Effector CD4-positive, alpha-beta T cell (primary cell): ENCODE measurements at regions not wholly inside any gene's neighbourhood (a gene's known extent, or its start where the extent isn't known, plus 50 kb on each side); places are given as distances from the start of the nearest gene placed in this dataset.
"Not testable (repeated sequence)": the region's sequence is repeated elsewhere in the genome, so short reads cannot be mapped to it uniquely, and the experiment has no call there.

ENCODE experiments used
- DNase-seq: peaks from one replicate; pipeline ENCODE4 v3.0.0-alpha.2; 2020

GRCh38 chr18:998936-999335 is 94.3 kb downstream of the ADCYAP1 start:
- DNase-seq = no peak

GRCh38 chr18:1002653-1003178 is 98.0 kb downstream of the ADCYAP1 start:
- no peak for DNase-seq

- no peak for DNase-seq
Observed at GRCh38 chr18:1003499-1003898, 98.8 kb downstream of the ADCYAP1 start.

- no peak for DNase-seq
Observed at GRCh38 chr18:1006304-1006703, 101.6 kb downstream of the ADCYAP1 start.

GRCh38 chr18:1006965-1007364 is 102.3 kb downstream of the ADCYAP1 start:
- DNase-seq = no peak

GRCh38 chr18:1011349-1011748 is 106.7 kb downstream of the ADCYAP1 start:
- no peak for DNase-seq

- no peak for DNase-seq
Observed at GRCh38 chr18:1012775-1013174, 108.1 kb downstream of the ADCYAP1 start.

- no peak for DNase-seq
Observed at GRCh38 chr18:1013951-1014350, 109.3 kb downstream of the ADCYAP1 start.

- DNase-seq = no peak
Observed at GRCh38 chr18:1014509-1014908, 109.8 kb downstream of the ADCYAP1 start.

- no peak for DNase-seq
Observed at GRCh38 chr18:1014951-1015624, 110.4 kb downstream of the ADCYAP1 start.

GRCh38 chr18:1015777-1016176 is 111.1 kb downstream of the ADCYAP1 start:
- DNase-seq = no peak

- DNase-seq = no peak
Observed at GRCh38 chr18:1017227-1018058, 112.8 kb downstream of the ADCYAP1 start.

- DNase-seq = no peak
Observed at GRCh38 chr18:1018181-1018681, 113.6 kb downstream of the ADCYAP1 start.

- DNase-seq = no peak
Observed at GRCh38 chr18:1019191-1019590, 114.5 kb downstream of the ADCYAP1 start.

GRCh38 chr18:1020731-1021344 is 116.2 kb downstream of the ADCYAP1 start:
- no peak for DNase-seq

GRCh38 chr18:1026930-1027329 is 122.3 kb downstream of the ADCYAP1 start:
- no peak for DNase-seq

GRCh38 chr18:1033092-1033491 is 128.4 kb downstream of the ADCYAP1 start:
- not testable (repeated sequence) for DNase-seq

GRCh38 chr18:1034971-1035370 is 130.3 kb downstream of the ADCYAP1 start:
- DNase-seq = no peak

GRCh38 chr18:1036926-1037325 is 132.3 kb downstream of the ADCYAP1 start:
- DNase-seq = no peak

- no peak for DNase-seq
Observed at GRCh38 chr18:1037776-1038175, 133.1 kb downstream of the ADCYAP1 start.

GRCh38 chr18:1039421-1039820 is 134.8 kb downstream of the ADCYAP1 start:
- DNase-seq = no peak

- not testable (repeated sequence) for DNase-seq
Observed at GRCh38 chr18:1043039-1043438, 138.4 kb downstream of the ADCYAP1 start.

- DNase-seq = no peak
Observed at GRCh38 chr18:1045658-1046057, 141.0 kb downstream of the ADCYAP1 start.
